HepG2 (cell line): ENCODE measurements at regions not wholly inside any gene's neighbourhood (a gene's known extent, or its start where the extent isn't known, plus 50 kb on each side); places are given as distances from the start of the nearest gene placed in this dataset.

Experiments used
- ATAC-seq: fragments of 200-7000 bp; cut with Tn5 transposase; 3 replicates; pipeline ENCODE4 v1.9.1; 2020; ENCODE audit warnings: mild to moderate bottlenecking, moderate library complexity
- BruUV-seq: library from RNA; stranded (reverse); fragments of 400-500 nt; replicated peaks from 2 replicates; lab custom pipeline; 2021; lab: Mats Ljungman, UMichigan
- CTCF ChIA-PET: fragments of 300-600 bp; formaldehyde crosslinking; extraction: SDS; loops from one replicate; lab custom pipeline; 2021; ENCODE audit warnings: low total read pairs, inconsistent platforms, low intra/inter-chr PET ratio; lab: Yijun Ruan, JAX
- POLR2A ChIA-PET: fragments of 350-600 bp; sonication (Branson Sonifier 250); formaldehyde crosslinking; loops from one replicate; lab custom pipeline; 2020; ENCODE audit warnings: antibody characterized with exemption, inconsistent platforms; lab: Yijun Ruan, JAX
- DNase-seq: peaks from one replicate; pipeline ENCODE4 v3.0.0-alpha.2; 2015; ENCODE audit warnings: low spot score
- FAIRE-seq: peaks from 3 replicates; lab custom pipeline; 2011; peaks lifted over from hg19 to GRCh38; lab: Jason Lieb, UNC
- H2AFZ ChIP-seq: one replicate; pipeline ENCODE4 v1.6.1; 2011; ENCODE audit warnings: low read length, inconsistent platforms
- H3K27ac ChIP-seq: fragments of 300-600 bp; 3 replicates; pipeline ENCODE4 v1.8.0; 2011; ENCODE audit warnings: mixed run types, mild to moderate bottlenecking, mixed read lengths, low read length, inconsistent platforms; ENCODE audit not compliant: insufficient read depth; ENCODE audit errors: extremely low read length
- H3K27me3 ChIP-seq, 2 experiments: fragments of 200-600 bp in 1 of 2; 2 replicates in 1 of 2; 3 replicates in 1 of 2; pipeline versions ENCODE4 v1.6.0 to v1.8.0; 2011; ENCODE audit warnings: low read length in 2 of 2, mild to moderate bottlenecking in 2 of 2, moderate library complexity in 2 of 2, inconsistent platforms in 1 of 2; ENCODE audit not compliant: insufficient read depth in 2 of 2, control insufficient read depth in 1 of 2
- H3K36me3 ChIP-seq, 2 experiments: fragments of 200-600 bp in 1 of 2; replicated peaks in 1 of 2; 2 replicates in 1 of 2; 3 replicates in 1 of 2; pipeline versions ENCODE4 v1.5.1 to v1.8.0; 2011; ENCODE audit warnings: low read length in 2 of 2, inconsistent platforms in 1 of 2; ENCODE audit not compliant: insufficient read depth in 2 of 2, control insufficient read depth in 1 of 2
- H3K4me1 ChIP-seq: 2 replicates; pipeline ENCODE4 v1.5.1; 2012; ENCODE audit warnings: low read length, inconsistent platforms; ENCODE audit not compliant: insufficient read depth
- H3K4me2 ChIP-seq: 2 replicates; pipeline ENCODE4 v1.6.0; 2011; ENCODE audit warnings: low read depth, low read length, inconsistent platforms
- H3K4me3 ChIP-seq, 3 experiments: fragments of 200-600 bp in 1 of 3; sonication (generic), shearing (Covaris generic) in 1 of 3; replicated peaks in 1 of 3; 2 replicates each; pipeline ENCODE4 v1.5.1; 2011 to 2016; ENCODE audit warnings: low read length in 3 of 3, inconsistent platforms in 2 of 3, low read depth in 2 of 3, mild to moderate bottlenecking in 2 of 3, control low read depth in 1 of 3, mixed read lengths in 1 of 3; ENCODE audit not compliant: insufficient read depth in 1 of 3
- H3K79me2 ChIP-seq: one replicate; pipeline ENCODE4 v1.6.1; 2011; ENCODE audit warnings: low read length, inconsistent platforms; ENCODE audit not compliant: insufficient read depth
- H3K9ac ChIP-seq: 2 replicates; pipeline ENCODE4 v1.6.0; 2011; ENCODE audit warnings: mild to moderate bottlenecking, low read depth, low read length, inconsistent platforms; ENCODE audit not compliant: insufficient read depth
- H3K9me3 ChIP-seq: 2 replicates; pipeline ENCODE4 v1.5.1; 2012; ENCODE audit warnings: mild to moderate bottlenecking, low read length
- H4K20me1 ChIP-seq: 2 replicates; pipeline ENCODE4 v1.6.0; 2011; ENCODE audit warnings: inconsistent platforms, mild to moderate bottlenecking, low read length, moderate library complexity; ENCODE audit not compliant: insufficient read depth
- AHR ChIP-seq: IDR thresholded peaks from 2 replicates; pipeline ENCODE4 v1.6.1; 2018; ENCODE audit warnings: missing genetic modification reagents, missing compliant biosample characterization
- ETV6 ChIP-seq: sonication (generic); formaldehyde crosslinking; conservative IDR thresholded peaks from 2 replicates; pipeline ENCODE4 v1.4.0; 2020; ENCODE audit warnings: missing genetic modification reagents
- HMG20A ChIP-seq: IDR thresholded peaks from 2 replicates; pipeline ENCODE4 v1.6.1; 2016; ENCODE audit warnings: borderline replicate concordance
- MBD4 ChIP-seq: IDR thresholded peaks from 2 replicates; pipeline ENCODE4 v1.6.1; 2012; ENCODE audit warnings: low read length, inconsistent platforms, borderline replicate concordance
- MYC ChIP-seq: sonication (generic); formaldehyde crosslinking; IDR thresholded peaks from 2 replicates; pipeline ENCODE4 v1.9.0; 2021; ENCODE audit warnings: missing genetic modification reagents, borderline replicate concordance
- ZIK1 ChIP-seq: sonication (generic); formaldehyde crosslinking; IDR thresholded peaks from 2 replicates; pipeline ENCODE4 v1.5.0; 2020; ENCODE audit warnings: mild to moderate bottlenecking, low read depth, missing genetic modification reagents, borderline replicate concordance
- ZNF30 ChIP-seq: sonication (generic); formaldehyde crosslinking; IDR thresholded peaks from 2 replicates; pipeline ENCODE4 v1.5.0; 2020; ENCODE audit warnings: mild to moderate bottlenecking, missing genetic modification reagents
- in situ Hi-C: cut with HindIII; loops from 2 replicates; pipeline ENCODE4 v1.10.0; 2017; ENCODE audit warnings: low pct_unique_long_range_greater_than_20kb; ENCODE audit not compliant: extremely low pct_ligation_motif_present
- intact Hi-C: fragments of 100-400 bp; cut with micrococcal nuclease; formaldehyde crosslinking; loops from one replicate; pipeline ENCODE4 v1.10.0; 2022; ENCODE audit not compliant: unreplicated experiment
- TF ChIP-seq, protein P1 (sequence below): IDR thresholded peaks from 2 replicates; pipeline ENCODE4 v1.6.1; 2012; ENCODE audit warnings: low read depth, low read length, improper control_type of control experiment
- TF ChIP-seq, protein P2 (sequence below): sonication (generic); formaldehyde crosslinking; IDR thresholded peaks from 2 replicates; pipeline ENCODE4 v1.9.0; 2021; ENCODE audit warnings: mild to moderate bottlenecking, missing genetic modification reagents

DNA sequence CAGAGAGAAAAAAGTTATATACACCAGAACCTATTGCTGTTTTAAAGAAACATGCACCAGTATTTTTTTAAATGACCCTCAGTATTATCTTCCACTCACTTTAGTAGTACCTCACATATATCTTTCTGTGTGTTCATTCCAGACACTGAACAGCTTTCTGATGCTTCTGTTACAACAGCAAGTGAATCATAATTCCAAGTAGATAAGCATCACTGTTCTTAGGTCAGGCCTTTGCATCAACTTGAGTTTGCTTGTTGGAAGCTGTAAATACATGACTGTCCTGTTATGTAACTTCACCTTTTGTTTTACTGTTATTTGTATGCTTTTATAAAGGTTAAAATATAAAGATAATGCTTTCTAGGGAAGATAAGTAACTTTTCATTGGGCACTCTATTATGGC lies 184.4 kb downstream of the ISL1 start:
- Histone ChIP-seq H3K36me3 (no peaks in the 10 kb centered on the region), H3K4me2 (no peak overlapping the region), H4K20me1 (no peaks in the 10 kb centered on the region), H3K4me1 (no peaks in the 10 kb centered on the region), H3K27me3 (no peaks in the 10 kb centered on the region), H3K9me3 (no peaks in the 10 kb centered on the region), H3K9ac (no peak overlapping the region), H2AFZ (no peak overlapping the region), H3K27ac (no peak overlapping the region), H3K4me3 (no peak overlapping the region), H3K79me2 (no peaks in the 10 kb centered on the region)
- CTCF ChIA-PET = no interaction called here
- POLR2A ChIA-PET = no interaction called here
- in situ Hi-C loops (no loop called here), intact Hi-C loops (no loop called here)
- BruUV-seq = no TSS peak
- no peak for DNase-seq
- ATAC-seq = no peak
- no peak for TF ChIP-seq AHR (CRISPR knock-in tag)
- TF ChIP-seq, protein P1, sequence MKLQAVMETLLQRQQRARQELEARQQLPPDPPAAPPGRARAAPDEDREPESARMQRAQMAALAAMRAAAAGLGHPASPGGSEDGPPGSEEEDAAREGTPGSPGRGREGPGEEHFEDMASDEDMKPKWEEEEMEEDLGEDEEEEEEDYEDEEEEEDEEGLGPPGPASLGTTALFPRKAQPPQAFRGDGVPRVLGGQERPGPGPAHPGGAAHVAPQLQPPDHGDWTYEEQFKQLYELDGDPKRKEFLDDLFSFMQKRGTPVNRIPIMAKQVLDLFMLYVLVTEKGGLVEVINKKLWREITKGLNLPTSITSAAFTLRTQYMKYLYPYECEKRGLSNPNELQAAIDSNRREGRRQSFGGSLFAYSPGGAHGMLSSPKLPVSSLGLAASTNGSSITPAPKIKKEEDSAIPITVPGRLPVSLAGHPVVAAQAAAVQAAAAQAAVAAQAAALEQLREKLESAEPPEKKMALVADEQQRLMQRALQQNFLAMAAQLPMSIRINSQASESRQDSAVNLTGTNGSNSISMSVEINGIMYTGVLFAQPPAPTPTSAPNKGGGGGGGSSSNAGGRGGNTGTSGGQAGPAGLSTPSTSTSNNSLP = no peak
- TF ChIP-seq HMG20A (CRISPR knock-in tag) = no peak
- TF ChIP-seq MYC (CRISPR knock-in tag) = no peak
- no peak for TF ChIP-seq MBD4
- TF ChIP-seq ETV6 (CRISPR knock-in tag) = no peak
- TF ChIP-seq ZNF30 = no peak
- no peak for TF ChIP-seq ZIK1 (CRISPR knock-in tag)
- TF ChIP-seq, protein P2, sequence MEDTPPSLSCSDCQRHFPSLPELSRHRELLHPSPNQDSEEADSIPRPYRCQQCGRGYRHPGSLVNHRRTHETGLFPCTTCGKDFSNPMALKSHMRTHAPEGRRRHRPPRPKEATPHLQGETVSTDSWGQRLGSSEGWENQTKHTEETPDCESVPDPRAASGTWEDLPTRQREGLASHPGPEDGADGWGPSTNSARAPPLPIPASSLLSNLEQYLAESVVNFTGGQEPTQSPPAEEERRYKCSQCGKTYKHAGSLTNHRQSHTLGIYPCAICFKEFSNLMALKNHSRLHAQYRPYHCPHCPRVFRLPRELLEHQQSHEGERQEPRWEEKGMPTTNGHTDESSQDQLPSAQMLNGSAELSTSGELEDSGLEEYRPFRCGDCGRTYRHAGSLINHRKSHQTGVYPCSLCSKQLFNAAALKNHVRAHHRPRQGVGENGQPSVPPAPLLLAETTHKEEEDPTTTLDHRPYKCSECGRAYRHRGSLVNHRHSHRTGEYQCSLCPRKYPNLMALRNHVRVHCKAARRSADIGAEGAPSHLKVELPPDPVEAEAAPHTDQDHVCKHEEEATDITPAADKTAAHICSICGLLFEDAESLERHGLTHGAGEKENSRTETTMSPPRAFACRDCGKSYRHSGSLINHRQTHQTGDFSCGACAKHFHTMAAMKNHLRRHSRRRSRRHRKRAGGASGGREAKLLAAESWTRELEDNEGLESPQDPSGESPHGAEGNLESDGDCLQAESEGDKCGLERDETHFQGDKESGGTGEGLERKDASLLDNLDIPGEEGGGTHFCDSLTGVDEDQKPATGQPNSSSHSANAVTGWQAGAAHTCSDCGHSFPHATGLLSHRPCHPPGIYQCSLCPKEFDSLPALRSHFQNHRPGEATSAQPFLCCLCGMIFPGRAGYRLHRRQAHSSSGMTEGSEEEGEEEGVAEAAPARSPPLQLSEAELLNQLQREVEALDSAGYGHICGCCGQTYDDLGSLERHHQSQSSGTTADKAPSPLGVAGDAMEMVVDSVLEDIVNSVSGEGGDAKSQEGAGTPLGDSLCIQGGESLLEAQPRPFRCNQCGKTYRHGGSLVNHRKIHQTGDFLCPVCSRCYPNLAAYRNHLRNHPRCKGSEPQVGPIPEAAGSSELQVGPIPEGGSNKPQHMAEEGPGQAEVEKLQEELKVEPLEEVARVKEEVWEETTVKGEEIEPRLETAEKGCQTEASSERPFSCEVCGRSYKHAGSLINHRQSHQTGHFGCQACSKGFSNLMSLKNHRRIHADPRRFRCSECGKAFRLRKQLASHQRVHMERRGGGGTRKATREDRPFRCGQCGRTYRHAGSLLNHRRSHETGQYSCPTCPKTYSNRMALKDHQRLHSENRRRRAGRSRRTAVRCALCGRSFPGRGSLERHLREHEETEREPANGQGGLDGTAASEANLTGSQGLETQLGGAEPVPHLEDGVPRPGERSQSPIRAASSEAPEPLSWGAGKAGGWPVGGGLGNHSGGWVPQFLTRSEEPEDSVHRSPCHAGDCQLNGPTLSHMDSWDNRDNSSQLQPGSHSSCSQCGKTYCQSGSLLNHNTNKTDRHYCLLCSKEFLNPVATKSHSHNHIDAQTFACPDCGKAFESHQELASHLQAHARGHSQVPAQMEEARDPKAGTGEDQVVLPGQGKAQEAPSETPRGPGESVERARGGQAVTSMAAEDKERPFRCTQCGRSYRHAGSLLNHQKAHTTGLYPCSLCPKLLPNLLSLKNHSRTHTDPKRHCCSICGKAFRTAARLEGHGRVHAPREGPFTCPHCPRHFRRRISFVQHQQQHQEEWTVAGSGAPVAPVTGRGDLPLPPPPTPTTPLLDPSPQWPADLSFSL (CRISPR knock-in tag) = no peak
- FAIRE-seq = no peak
